ENCODE measurements at regions not wholly inside any gene's neighbourhood (a gene's known extent, or its start where the extent isn't known, plus 50 kb on each side); places are given as distances from the start of the nearest gene placed in this dataset.

DNA sequence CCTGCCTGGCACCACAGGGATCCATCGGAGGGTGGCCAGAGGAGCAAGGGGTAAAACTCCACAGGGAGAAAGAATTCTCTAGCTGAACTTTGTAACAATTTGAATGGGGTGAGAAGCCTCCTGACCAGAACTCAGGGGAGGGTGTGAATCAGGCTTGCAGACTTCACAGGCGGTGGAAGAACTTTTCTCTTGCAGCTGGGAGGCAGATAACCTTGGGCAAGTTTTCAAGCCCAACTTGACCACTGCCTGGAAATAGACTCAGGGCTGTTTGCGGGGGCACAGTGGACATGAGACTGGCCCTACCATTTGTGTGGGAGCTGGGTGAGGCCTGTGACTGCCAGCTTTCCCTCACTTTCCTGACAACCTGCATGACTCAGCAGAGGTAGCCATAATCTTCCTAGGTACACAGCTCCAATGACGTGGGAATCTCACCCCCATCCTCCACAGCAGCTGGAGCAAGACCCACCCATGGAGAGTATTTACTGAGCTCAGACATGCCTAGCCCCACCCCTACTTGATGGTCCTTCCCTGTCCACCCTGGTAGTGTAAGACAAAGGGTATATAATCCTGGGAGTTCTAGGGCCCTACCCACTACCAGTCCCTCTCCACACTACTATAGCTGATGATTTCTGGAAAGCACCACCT, 210.0 kb upstream of the AGTR2 start:
- TF ChIP-seq EZH2 (IDR thresholded peaks at IDR 0.05; ENCODE audit: borderline replicate concordance, low read depth, low read length, poor library complexity, severe bottlenecking) = no peak
- TF ChIP-seq, protein P1, sequence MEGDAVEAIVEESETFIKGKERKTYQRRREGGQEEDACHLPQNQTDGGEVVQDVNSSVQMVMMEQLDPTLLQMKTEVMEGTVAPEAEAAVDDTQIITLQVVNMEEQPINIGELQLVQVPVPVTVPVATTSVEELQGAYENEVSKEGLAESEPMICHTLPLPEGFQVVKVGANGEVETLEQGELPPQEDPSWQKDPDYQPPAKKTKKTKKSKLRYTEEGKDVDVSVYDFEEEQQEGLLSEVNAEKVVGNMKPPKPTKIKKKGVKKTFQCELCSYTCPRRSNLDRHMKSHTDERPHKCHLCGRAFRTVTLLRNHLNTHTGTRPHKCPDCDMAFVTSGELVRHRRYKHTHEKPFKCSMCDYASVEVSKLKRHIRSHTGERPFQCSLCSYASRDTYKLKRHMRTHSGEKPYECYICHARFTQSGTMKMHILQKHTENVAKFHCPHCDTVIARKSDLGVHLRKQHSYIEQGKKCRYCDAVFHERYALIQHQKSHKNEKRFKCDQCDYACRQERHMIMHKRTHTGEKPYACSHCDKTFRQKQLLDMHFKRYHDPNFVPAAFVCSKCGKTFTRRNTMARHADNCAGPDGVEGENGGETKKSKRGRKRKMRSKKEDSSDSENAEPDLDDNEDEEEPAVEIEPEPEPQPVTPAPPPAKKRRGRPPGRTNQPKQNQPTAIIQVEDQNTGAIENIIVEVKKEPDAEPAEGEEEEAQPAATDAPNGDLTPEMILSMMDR (conservative IDR thresholded peaks at IDR 0.05; ENCODE audit: low read depth, low read length) = no peak

Data from A673 (cell line).